Subcutaneous abdominal adipose tissue (tissue), 5 donors: ENCODE measurements at regions not wholly inside any gene's neighbourhood (a gene's known extent, or its start where the extent isn't known, plus 50 kb on each side); places are given as distances from the start of the nearest gene placed in this dataset.

ENCODE experiments used
- H3K27ac ChIP-seq: one replicate; pipeline ENCODE4 v1.7.0; 2013; ENCODE audit warnings: low read depth, mild to moderate bottlenecking, inconsistent platforms, low read length, moderate library complexity
- H3K27me3 ChIP-seq, 5 donors: one replicate each; pipeline ENCODE4 v1.7.0; 2013; ENCODE audit warnings: low read length in 5 of 5, inconsistent platforms in 1 of 5; ENCODE audit not compliant: control insufficient read depth in 5 of 5, insufficient read depth in 4 of 5
- H3K36me3 ChIP-seq, 5 donors: one replicate each; pipeline ENCODE4 v1.7.0; 2013; ENCODE audit warnings: low read length in 5 of 5; ENCODE audit not compliant: control insufficient read depth in 5 of 5, insufficient read depth in 5 of 5
- H3K4me1 ChIP-seq, 5 donors: one replicate each; pipeline ENCODE4 v1.7.0; 2013; ENCODE audit warnings: low read length in 5 of 5, mild to moderate bottlenecking in 3 of 5, moderate library complexity in 1 of 5; ENCODE audit not compliant: control insufficient read depth in 5 of 5, insufficient read depth in 5 of 5
- H3K4me3 ChIP-seq, 5 donors: one replicate each; pipeline ENCODE4 v1.7.0; 2013; ENCODE audit warnings: low read length in 5 of 5, low read depth in 1 of 5
- H3K9ac ChIP-seq, 5 donors: one replicate each; pipeline ENCODE4 v1.7.0; 2013; ENCODE audit warnings: low read length in 5 of 5, mild to moderate bottlenecking in 4 of 5, moderate library complexity in 3 of 5
- H3K9me3 ChIP-seq, 5 donors: one replicate each; pipeline ENCODE4 v1.7.0; 2013; ENCODE audit warnings: low read length in 5 of 5; ENCODE audit not compliant: control insufficient read depth in 5 of 5
- donor health status: healthy.
- donor health status: healthy.
- donor health status: healthy.
- donor health status: healthy.
- donor health status: healthy.

DNA sequence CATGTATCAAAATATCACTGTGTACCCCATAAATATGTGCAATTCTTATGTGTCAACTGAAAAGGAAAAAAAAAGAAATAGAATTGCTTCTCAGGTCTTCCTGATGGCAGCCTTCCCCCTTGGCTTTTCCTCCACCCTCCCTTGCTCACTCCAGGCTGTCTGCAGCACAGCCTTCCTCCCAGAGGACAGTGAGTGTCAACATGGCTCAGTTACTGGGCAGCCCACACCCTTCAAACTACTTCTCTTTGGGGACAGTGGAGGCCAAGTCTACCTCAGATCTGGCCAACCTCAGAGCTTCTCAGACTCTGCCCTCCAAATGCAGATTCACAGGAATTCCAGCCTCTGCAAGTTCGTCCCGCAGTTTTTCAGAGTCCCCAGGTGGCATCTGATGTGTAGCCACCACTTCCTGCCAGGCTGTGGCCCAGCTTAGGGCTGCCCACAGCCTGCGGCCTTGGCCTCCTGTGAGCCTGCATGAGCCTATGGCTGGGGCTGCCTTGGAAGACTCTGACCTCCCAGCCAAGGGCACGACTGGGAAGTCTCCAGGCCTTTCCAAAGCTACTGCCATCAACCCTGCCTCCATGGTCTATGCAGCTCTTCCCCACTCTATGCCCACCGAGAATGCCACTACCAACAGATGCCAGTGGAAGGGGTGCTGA is 148.0 kb upstream of the PWP1 start:
- Histone ChIP-seq H3K27ac (no peak overlapping the region), H3K4me3 (no peak overlapping the region), H3K9ac (no peak overlapping the region), H3K27me3 (no peaks in the 10 kb centered on the region), H3K9me3 (no peaks in the 10 kb centered on the region), H3K4me1 (peaks cover 0 to 8% (median 3%) of the 10 kb centered on the region in 5 donors), H3K36me3 (no peaks in the 10 kb centered on the region)

- Histone ChIP-seq H3K27me3 (no peaks in the 10 kb centered on the region), H3K27ac (no peak overlapping the region), H3K9me3 (no peaks in the 10 kb centered on the region), H3K9ac (no peak overlapping the region), H3K4me1 (peaks cover 0 to 8% (median 3%) of the 10 kb centered on the region in 5 donors), H3K4me3 (no peak overlapping the region), H3K36me3 (no peaks in the 10 kb centered on the region)
Observed at GRCh38 chr12:107539196-107539939, 146.2 kb upstream of the PWP1 start.

DNA sequence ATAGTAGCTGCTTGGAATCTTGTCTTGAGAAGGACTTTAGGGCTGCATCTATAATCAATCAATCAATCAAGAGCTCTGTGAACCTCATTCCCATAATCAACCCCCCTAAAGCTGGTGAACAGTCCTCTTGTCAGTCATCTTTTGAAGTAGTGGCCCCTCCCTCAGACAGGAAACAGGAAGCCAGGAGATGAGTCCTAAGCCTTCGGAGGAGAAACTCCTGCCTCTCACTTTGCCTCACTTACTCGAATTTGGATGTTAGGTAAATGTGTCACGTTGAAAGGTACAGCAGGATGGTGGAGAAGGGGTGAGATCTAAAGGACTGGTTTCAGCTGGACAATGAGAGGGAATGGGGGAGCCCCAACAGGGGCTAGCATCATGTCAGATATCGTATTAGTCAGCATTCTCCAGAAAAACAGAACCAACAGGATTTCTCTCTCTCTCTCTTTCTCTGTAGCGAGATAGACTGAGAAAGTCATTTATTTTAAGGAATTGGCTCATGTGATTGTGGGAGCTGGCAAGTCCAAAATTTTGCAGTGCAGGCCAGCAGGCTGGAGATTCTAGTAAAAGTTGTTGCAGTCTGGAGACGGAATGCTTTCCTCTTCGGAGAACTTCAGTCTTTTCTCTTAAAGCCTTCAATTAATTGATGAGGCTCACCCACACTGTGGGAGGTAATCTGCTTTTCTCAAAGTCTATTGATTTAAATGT is 144.4 kb upstream of the PWP1 start:
- Histone ChIP-seq H3K36me3 (no peaks in the 10 kb centered on the region), H3K9ac (no peak overlapping the region), H3K9me3 (no peaks in the 10 kb centered on the region), H3K4me3 (no peak overlapping the region), H3K27me3 (no peaks in the 10 kb centered on the region), H3K27ac (no peak overlapping the region), H3K4me1 (peaks cover 2 to 17% (median 5%) of the 10 kb centered on the region in 5 donors)

- no peak overlapping the region for H3K27ac ChIP-seq
- peaks cover 0 to 9% (median 3%) of the 10 kb centered on the region in 5 donors for H3K4me1 ChIP-seq
- no peak overlapping the region for H3K9ac ChIP-seq
- no peaks in the 10 kb centered on the region for H3K9me3 ChIP-seq
- no peak overlapping the region for H3K4me3 ChIP-seq
- no peaks in the 10 kb centered on the region for H3K36me3 ChIP-seq
- no peaks in the 10 kb centered on the region for H3K27me3 ChIP-seq
Observed at GRCh38 chr12:107543416-107543815, 142.2 kb upstream of the PWP1 start.

- no peak overlapping the region for H3K4me3 ChIP-seq
- H3K27me3 ChIP-seq, result no peaks in the 10 kb centered on the region
- H3K9ac ChIP-seq, result no peak overlapping the region
- peaks cover 0 to 9% (median 3%) of the 10 kb centered on the region in 5 donors for H3K4me1 ChIP-seq
- no peak overlapping the region for H3K27ac ChIP-seq
- H3K36me3 ChIP-seq, result no peaks in the 10 kb centered on the region
- H3K9me3 ChIP-seq, result peaks cover 0 to 2% (median 0%) of the 10 kb centered on the region in 5 donors
Observed at GRCh38 chr12:107543841-107544240, 141.8 kb upstream of the PWP1 start.

DNA sequence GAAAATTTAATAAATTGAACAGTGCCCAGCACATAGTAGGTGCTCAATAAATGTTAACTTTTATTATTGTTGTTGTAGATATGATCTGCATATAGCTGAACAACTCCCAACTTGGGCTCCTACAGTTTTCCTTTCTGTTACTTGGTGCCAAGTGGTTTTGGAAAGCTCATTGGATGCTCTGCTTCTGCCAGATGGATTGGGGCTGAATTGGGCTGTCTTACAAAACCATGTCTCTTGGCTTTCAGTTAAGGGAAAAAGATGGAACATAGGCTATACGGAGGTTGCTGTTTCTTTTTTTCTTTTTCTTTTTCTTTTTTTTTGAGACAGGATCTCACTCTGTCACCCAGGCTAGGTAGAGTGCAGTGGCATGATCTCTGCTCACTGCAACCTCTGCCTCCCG is 140.7 kb upstream of the PWP1 start:
- no peaks in the 10 kb centered on the region for H3K27me3 ChIP-seq
- H3K27ac ChIP-seq, result no peak overlapping the region
- H3K9me3 ChIP-seq, result peaks cover 2 to 12% (median 4%) of the 10 kb centered on the region in 5 donors
- H3K36me3 ChIP-seq, result no peaks in the 10 kb centered on the region
- no peak overlapping the region for H3K9ac ChIP-seq
- H3K4me1 ChIP-seq, result peaks cover 0 to 9% (median 3%) of the 10 kb centered on the region in 5 donors
- no peak overlapping the region for H3K4me3 ChIP-seq

GRCh38 chr12:107545737-107546353 is 139.8 kb upstream of the PWP1 start:
- H3K36me3 ChIP-seq, result no peaks in the 10 kb centered on the region
- peaks cover 2 to 12% (median 4%) of the 10 kb centered on the region in 5 donors for H3K9me3 ChIP-seq
- no peak overlapping the region for H3K9ac ChIP-seq
- H3K4me1 ChIP-seq, result peaks cover 0 to 9% (median 3%) of the 10 kb centered on the region in 5 donors
- no peak overlapping the region for H3K4me3 ChIP-seq
- H3K27me3 ChIP-seq, result no peaks in the 10 kb centered on the region
- no peak overlapping the region for H3K27ac ChIP-seq

GRCh38 chr12:107547389-107547788 is 138.2 kb upstream of the PWP1 start:
- Histone ChIP-seq H3K36me3 (no peaks in the 10 kb centered on the region), H3K27ac (no peak overlapping the region), H3K27me3 (no peaks in the 10 kb centered on the region), H3K9ac (no peak overlapping the region), H3K4me1 (peaks cover 0 to 9% (median 3%) of the 10 kb centered on the region in 5 donors), H3K9me3 (peaks cover 2 to 12% (median 4%) of the 10 kb centered on the region in 5 donors), H3K4me3 (no peak overlapping the region)

DNA sequence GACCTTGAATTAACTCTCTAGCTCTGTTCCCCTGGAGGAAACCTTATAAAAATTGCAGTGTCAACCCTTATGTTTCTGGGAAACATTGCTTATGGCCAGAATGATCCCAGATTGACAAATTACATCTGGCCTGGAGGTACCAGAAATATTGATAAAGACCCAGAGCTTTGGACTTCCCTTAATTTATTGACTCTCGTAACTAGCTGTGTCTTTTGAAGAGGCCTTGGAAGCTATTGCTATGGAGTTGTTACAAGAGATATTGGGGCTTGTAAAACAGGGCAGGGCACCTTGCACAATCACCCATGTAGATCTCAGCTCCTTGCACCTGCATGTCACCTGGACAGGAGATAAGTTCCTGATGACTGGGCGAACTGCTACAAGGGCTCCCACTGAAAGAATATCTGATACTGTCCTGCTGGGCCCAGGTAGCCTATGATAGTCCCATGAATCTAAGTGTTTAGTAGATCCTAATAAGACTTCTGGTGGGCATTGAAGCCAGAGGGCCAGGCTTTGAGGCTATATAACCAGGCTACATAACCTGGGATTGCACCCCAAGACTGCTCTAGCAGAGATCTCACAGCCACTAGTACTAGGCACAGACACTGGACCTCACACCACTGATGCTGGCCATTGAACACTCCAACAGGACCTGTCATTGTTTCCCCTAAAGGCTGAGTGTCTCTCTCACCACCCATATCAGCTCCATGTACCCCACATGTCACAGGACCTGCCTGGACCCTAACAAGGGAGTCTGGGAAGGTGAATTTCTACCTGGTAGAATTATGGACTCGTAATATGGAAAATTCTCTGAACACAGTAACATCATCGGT is 135.7 kb upstream of the PWP1 start:
- Histone ChIP-seq H3K27me3 (no peaks in the 10 kb centered on the region), H3K4me3 (no peak overlapping the region), H3K9me3 (peaks cover 2 to 12% (median 4%) of the 10 kb centered on the region in 5 donors), H3K4me1 (peaks cover 0 to 5% (median 3%) of the 10 kb centered on the region in 5 donors), H3K36me3 (no peaks in the 10 kb centered on the region), H3K9ac (no peak overlapping the region), H3K27ac (no peak overlapping the region)
